HUES48 (cell line): ENCODE measurements at regions not wholly inside any gene's neighbourhood (a gene's known extent, or its start where the extent isn't known, plus 50 kb on each side); places are given as distances from the start of the nearest gene placed in this dataset.

ENCODE experiments used
- H3K27ac ChIP-seq: one replicate; pipeline ENCODE4 v1.7.0; 2013; ENCODE audit warnings: low read depth, low read length, inconsistent platforms
- H3K27me3 ChIP-seq: 2 replicates; pipeline ENCODE4 v1.6.1; 2013; ENCODE audit warnings: mild to moderate bottlenecking, low read length; ENCODE audit not compliant: control insufficient read depth, insufficient read depth
- H3K36me3 ChIP-seq: 2 replicates; pipeline ENCODE4 v1.6.1; 2013; ENCODE audit warnings: low read length; ENCODE audit not compliant: control insufficient read depth, insufficient read depth
- H3K4me1 ChIP-seq: 2 replicates; pipeline ENCODE4 v1.6.1; 2013; ENCODE audit warnings: mild to moderate bottlenecking, low read length; ENCODE audit not compliant: control insufficient read depth, insufficient read depth
- H3K4me3 ChIP-seq: 2 replicates; pipeline ENCODE4 v1.5.1; 2013; ENCODE audit warnings: mild to moderate bottlenecking, low read depth, low read length
- H3K9ac ChIP-seq: 2 replicates; pipeline ENCODE4 v1.6.1; 2013; ENCODE audit warnings: mild to moderate bottlenecking, low read depth, low read length, moderate library complexity
- H3K9me3 ChIP-seq: 2 replicates; pipeline ENCODE4 v1.6.1; 2013; ENCODE audit warnings: low read length; ENCODE audit not compliant: control insufficient read depth, insufficient read depth

DNA sequence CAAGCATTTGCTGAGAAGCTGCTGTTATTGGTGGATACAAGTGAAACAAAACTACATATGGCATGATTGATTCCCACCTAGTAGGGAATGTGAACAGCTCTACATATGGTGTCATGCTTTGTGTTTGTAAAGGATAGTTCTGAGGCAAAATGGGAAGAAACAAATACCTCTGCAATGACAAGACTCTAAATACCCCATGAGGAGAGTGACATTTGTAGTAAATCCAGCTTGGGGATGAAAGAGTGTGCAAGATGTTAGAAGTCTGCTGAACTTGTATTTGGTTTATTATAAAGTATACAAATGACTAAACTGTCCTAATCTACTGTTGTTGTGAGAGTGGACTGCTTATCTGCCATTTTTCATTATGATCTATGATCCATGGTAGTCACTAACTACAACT is 120.8 kb upstream of the HS3ST1 start:
- H3K4me1 ChIP-seq = no peaks in the 10 kb centered on the region
- no peaks in the 10 kb centered on the region for H3K27me3 ChIP-seq
- H3K4me3 ChIP-seq = no peak overlapping the region
- H3K9ac ChIP-seq = no peak overlapping the region
- no peaks in the 10 kb centered on the region for H3K36me3 ChIP-seq
- no peaks in the 10 kb centered on the region; the same call in 1 of the 2 replicates for H3K9me3 ChIP-seq
- H3K27ac ChIP-seq = no peak overlapping the region

DNA sequence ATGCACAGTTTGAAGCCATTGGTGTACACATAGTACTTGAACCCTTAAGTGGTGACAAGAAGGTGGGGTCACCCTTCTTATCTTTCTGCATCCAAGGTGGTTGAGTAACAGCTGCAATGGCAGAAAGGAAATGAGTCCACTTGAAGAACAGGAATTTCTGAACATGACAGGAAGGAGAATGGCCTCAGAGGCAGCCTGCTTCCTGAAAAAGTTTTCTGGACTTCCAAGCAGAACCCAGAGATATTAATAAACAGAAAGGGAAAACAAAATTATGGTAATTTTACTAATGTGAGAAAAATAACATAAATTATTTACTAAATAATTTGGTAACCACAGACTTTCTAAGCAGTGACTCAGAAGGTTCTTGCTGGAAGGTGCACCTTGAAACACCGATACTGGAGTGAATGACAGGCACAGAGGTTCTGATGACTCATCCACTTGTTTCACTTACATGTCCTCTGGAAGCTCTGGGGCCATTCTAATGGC is 119.9 kb upstream of the HS3ST1 start:
- Histone ChIP-seq H3K4me3 (no peak overlapping the region), H3K4me1 (no peaks in the 10 kb centered on the region), H3K27me3 (no peaks in the 10 kb centered on the region)

DNA sequence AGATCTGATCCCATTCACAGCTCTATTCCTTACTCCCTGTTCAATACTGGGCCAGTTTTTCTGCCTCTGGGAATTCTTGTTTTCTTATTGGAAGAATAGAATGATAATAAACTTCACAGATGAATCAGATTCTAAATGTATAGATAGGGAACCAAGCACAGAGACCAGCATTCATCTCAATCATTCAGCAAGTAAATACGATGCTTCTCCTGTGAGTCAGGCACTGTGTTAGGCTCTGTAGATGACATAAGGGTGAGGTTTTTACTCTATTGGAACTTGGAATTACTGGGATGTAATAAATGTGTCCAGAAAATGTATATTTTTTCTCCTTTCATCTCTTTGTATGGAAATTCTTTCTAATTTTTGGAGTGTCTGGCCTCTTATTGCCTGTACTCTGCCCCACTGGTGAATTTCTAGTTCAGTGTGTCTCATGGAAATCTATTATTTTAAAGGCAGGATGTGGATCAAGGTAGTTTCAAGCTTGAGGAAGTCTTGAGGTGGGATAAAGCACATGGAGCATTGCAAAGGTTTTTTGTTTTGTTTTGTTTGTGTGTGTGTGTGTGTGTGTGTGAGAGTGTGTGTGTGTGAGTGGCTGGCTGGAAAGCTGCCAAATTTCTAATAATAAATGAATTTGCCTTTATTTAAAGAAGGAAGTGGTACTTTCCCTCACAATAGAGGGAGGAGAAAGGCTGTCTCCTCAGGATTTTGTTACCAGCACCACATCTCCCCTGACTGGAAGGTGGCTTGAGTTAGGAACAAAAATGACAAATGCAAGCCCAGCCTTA is 117.9 kb upstream of the HS3ST1 start:
- H3K9ac ChIP-seq = no peak overlapping the region
- H3K36me3 ChIP-seq = no peaks in the 10 kb centered on the region
- H3K27ac ChIP-seq = no peak overlapping the region

More for the DNA sequence above, 119.9 kb upstream of the HS3ST1 start:
- Histone ChIP-seq H3K9me3 (no peaks in the 10 kb centered on the region; the same call in 1 of the 2 replicates), H3K36me3 (no peaks in the 10 kb centered on the region), H3K27ac (no peak overlapping the region), H3K9ac (no peak overlapping the region)

DNA sequence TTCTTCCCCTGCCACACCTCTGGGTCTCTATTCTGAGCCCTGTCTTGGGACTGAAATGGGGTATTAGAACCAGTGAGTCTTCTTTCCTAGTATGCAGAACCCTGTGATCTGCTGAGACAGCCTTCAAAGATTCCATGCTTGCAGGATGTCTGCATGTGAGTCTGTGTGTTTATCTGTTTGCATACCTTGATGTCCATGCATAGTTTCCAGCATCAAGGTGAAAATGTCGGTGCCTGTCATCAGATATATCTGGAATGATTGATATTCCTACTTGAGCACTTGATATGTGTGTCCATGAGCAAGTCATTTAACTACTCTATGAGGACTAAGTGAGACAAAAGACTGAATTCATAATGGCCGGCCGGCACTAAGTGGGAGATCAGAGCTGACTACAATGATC is 117.0 kb upstream of the HS3ST1 start:
- Histone ChIP-seq H3K9ac (no peak overlapping the region), H3K27ac (no peak overlapping the region), H3K4me1 (no peaks in the 10 kb centered on the region), H3K36me3 (no peaks in the 10 kb centered on the region), H3K4me3 (no peak overlapping the region), H3K27me3 (no peaks in the 10 kb centered on the region), H3K9me3 (no peaks in the 10 kb centered on the region)

More for the DNA sequence above, 117.9 kb upstream of the HS3ST1 start:
- no peaks in the 10 kb centered on the region for H3K4me1 ChIP-seq
- no peaks in the 10 kb centered on the region for H3K9me3 ChIP-seq
- no peak overlapping the region for H3K4me3 ChIP-seq
- H3K27me3 ChIP-seq = no peaks in the 10 kb centered on the region

DNA sequence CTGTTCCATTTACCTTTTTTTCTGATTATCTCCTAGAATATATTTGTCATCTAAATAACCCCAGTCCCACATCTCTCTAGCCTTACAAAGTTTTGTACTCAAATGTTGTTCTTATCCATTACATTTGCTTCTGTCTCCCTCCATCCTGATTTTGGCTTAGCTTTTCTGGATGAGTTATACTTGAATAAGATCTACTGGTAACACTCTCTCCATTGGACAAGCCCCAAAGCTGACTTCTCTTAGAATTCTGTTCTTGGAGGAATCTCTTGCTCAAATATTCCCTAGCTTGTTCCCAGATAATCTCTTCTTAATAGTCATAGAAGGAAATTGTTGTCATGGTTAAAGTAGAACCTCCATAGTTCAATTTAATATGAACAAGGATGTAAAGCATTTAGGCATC is 115.5 kb upstream of the HS3ST1 start:
- Histone ChIP-seq H3K27ac (no peak overlapping the region), H3K27me3 (no peaks in the 10 kb centered on the region), H3K4me3 (no peak overlapping the region), H3K36me3 (no peaks in the 10 kb centered on the region), H3K4me1 (no peaks in the 10 kb centered on the region), H3K9ac (no peak overlapping the region), H3K9me3 (no peaks in the 10 kb centered on the region)

DNA sequence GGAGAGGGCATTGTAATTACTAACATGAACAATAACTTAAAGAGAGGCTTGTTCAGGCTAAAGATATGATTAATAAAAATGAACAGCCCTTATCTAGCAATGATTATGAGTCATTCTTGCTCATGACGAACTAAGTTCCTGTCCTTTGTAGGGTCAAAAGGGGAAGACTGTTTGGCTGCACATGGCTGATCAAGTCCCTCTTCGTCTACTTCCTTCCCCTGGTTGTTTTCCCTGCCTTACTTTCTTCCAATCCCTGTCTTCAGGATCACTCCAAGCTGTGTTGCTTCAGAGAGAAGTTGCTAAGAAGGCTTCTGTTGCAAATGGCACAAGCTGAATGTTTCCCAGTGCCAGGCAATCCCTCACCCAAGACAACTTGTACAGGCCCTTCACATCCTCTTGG is 115.0 kb upstream of the HS3ST1 start:
- no peak overlapping the region for H3K27ac ChIP-seq
- H3K36me3 ChIP-seq = no peaks in the 10 kb centered on the region
- no peak overlapping the region for H3K4me3 ChIP-seq
- H3K9ac ChIP-seq = no peak overlapping the region
- H3K4me1 ChIP-seq = no peaks in the 10 kb centered on the region
- H3K9me3 ChIP-seq = no peaks in the 10 kb centered on the region
- no peaks in the 10 kb centered on the region for H3K27me3 ChIP-seq

DNA sequence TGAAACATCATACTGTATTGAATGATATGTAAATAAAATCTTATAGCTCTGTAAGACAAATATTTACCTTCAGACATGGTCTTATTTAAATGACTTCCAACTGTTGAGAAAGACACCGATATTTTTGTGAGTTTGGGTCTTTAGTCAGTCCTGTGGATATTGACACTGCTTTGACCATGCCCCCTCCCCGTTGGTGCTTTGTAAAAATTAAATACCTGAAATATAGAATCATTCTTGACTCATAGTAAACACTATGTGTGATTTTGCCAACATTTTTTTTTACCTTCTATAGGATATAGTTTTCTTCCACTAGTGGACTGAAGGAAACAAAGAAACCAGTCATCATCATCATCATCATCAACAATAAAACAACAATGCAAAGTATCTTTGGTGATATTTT is 114.3 kb upstream of the HS3ST1 start:
- Histone ChIP-seq H3K9ac (no peak overlapping the region), H3K9me3 (no peaks in the 10 kb centered on the region), H3K27ac (no peak overlapping the region), H3K27me3 (no peaks in the 10 kb centered on the region), H3K4me1 (no peaks in the 10 kb centered on the region), H3K4me3 (no peak overlapping the region), H3K36me3 (no peaks in the 10 kb centered on the region)

DNA sequence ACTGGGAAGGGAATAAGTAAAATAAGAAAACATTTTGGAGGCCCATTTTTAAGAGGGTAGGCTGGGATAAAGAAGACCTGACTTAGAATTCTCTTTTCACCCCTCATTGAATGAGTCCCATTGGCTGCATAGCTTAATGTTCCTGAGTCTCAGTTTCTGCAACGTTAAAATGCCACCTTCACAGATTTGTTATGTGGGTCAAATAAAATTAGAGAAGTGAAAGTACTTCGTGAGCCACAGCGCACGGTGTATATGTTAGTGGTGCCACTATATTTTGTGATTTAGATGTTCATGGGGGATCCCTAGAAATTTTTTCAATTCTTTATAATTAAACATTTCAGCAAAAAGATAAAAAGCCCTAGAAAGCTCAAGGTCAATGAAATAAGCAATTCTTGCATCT is 109.2 kb upstream of the HS3ST1 start:
- Histone ChIP-seq H3K4me3 (no peak overlapping the region), H3K27ac (no peak overlapping the region), H3K36me3 (no peaks in the 10 kb centered on the region), H3K9me3 (no peaks in the 10 kb centered on the region), H3K4me1 (peaks cover 10% of the 10 kb centered on the region; the same call in 1 of the 2 replicates), H3K27me3 (no peaks in the 10 kb centered on the region), H3K9ac (no peak overlapping the region)

DNA sequence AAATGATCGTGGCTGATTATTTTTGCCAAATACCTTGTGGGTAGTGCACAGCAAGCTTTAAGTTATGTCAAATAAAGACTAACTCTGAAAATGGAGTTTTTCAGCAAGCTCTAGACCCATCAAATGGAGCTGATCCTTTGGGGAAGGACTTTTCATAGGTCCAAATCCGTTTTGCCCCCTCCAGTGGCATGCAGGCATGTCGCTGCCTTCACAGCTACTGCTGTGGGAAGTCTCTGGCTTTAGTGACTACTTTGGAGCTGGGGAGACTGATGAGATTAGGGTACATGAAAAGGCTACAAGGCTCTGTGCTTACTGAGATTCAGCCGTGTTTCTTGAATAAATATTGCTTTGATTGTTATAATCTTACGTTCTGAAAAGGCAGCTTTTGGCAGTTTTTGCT is 106.6 kb upstream of the HS3ST1 start:
- Histone ChIP-seq H3K27me3 (no peaks in the 10 kb centered on the region), H3K9ac (no peak overlapping the region), H3K27ac (no peak overlapping the region), H3K9me3 (peaks cover 4% of the 10 kb centered on the region; the same call in 1 of the 2 replicates), H3K36me3 (no peaks in the 10 kb centered on the region), H3K4me1 (peaks cover 10% of the 10 kb centered on the region; the same call in 1 of the 2 replicates), H3K4me3 (no peak overlapping the region)

DNA sequence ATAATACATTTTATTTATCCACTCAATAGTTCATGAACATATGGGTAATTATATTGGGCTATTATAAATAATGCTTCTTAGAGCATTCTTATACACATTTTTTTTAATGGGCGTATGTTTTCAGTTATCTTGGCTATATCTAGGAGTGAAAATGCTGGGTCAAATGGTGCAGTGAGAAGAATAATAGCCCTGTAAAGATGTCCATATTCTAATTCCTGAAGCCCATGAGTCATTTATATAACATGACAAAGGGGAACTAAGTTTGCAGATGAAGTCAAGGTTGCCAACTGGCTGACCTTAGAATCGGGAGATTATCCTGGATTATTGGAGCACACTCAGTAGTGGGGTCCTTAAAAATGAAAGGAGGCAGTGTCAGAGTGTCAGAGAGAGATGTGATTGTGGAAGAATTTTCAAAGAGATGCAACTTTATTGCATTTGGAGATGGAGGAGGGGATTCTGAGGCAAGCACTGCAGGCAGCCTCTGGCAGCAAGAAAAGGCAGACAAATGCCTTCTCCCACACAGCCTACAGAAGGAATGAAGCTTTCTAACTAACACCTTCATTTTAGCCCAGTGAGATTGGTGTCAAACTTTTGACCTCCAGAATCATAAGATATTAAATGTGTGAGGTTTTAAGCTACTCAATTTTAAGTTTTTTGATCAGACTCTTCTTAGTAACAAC is 106.1 kb upstream of the HS3ST1 start:
- Histone ChIP-seq H3K4me1 (peaks cover 10% of the 10 kb centered on the region; the same call in 1 of the 2 replicates), H3K27me3 (no peaks in the 10 kb centered on the region), H3K4me3 (no peak overlapping the region), H3K9ac (no peak overlapping the region), H3K9me3 (peaks cover 5% of the 10 kb centered on the region; the same call in 1 of the 2 replicates), H3K27ac (no peak overlapping the region), H3K36me3 (no peaks in the 10 kb centered on the region)

DNA sequence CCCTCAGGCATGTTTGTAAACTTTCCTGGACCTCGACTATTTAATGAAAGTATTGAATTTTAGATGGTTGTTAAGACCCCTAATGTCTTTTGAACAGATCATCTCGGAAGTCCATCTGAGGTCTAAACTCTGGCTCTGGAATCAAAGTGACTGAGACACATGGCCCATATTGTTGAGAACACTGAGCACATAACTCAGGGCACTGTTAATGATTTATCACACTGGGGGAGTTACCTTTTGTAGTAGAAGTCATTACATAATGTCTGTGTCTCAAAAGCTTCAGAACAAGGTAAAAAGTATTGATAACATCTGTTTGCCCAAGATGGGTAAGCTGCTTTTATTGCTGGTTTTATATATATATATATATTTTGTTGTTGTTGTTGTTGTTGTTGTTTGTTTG is 103.4 kb upstream of the HS3ST1 start:
- no peak overlapping the region for H3K4me3 ChIP-seq
- H3K27ac ChIP-seq = no peak overlapping the region
- H3K4me1 ChIP-seq = peaks cover 10% of the 10 kb centered on the region; the same call in 1 of the 2 replicates
- H3K36me3 ChIP-seq = no peaks in the 10 kb centered on the region
- H3K27me3 ChIP-seq = no peaks in the 10 kb centered on the region
- peaks cover 5% of the 10 kb centered on the region; the same call in 1 of the 2 replicates for H3K9me3 ChIP-seq
- H3K9ac ChIP-seq = no peak overlapping the region
